ENCODE measurements at regions not wholly inside any gene's neighbourhood (a gene's known extent, or its start where the extent isn't known, plus 50 kb on each side); places are given as distances from the start of the nearest gene placed in this dataset.

GRCh38 chr21:26717146-26717739 lies 128.0 kb downstream of the ADAMTS1 start:
- TF ChIP-seq CTCF (IDR thresholded peaks at IDR 0.05; ENCODE audit: insufficient read depth, low read depth, low read length), result peak; percentile 53
- no peak for TF ChIP-seq EZH2 (IDR thresholded peaks at IDR 0.05; ENCODE audit: insufficient read depth, low read length)
